Right lobe of liver (tissue), 6 donors: ENCODE measurements at regions not wholly inside any gene's neighbourhood (a gene's known extent, or its start where the extent isn't known, plus 50 kb on each side); places are given as distances from the start of the nearest gene placed in this dataset.

Experiments
- ATAC-seq, 4 donors: fragments of 200-7000 bp; cut with Tn5 transposase; one replicate each; pipeline ENCODE4 v1.9.1; 2020; ENCODE audit warnings: mild to moderate bottlenecking in 4 of 4, moderate library complexity in 4 of 4
- DNase-seq, 3 donors: peaks; one replicate each; pipeline ENCODE4 v3.0.0-alpha.2; 2020
- H3K27ac ChIP-seq, 3 donors: fragments of 200-600 bp; one replicate each; pipeline ENCODE4 v1.8.0; 2022
- H3K27me3 ChIP-seq, 2 donors: fragments of 200-600 bp; one replicate each; pipeline ENCODE4 v1.8.0; 2022
- H3K36me3 ChIP-seq, 4 donors: fragments of 200-600 bp; sonication (generic) in 1 of 4; one replicate each; pipeline versions ENCODE4 v1.5.1 to v1.8.0; 2017 to 2022; ENCODE audit warnings: control low read depth in 1 of 4
- H3K4me1 ChIP-seq, 4 donors: fragments of 200-600 bp; sonication (generic) in 1 of 4; one replicate each; pipeline versions ENCODE4 v1.5.1 to v1.8.0; 2017 to 2022; ENCODE audit warnings: control low read depth in 1 of 4
- H3K4me3 ChIP-seq, 3 donors: fragments of 200-600 bp; one replicate each; pipeline ENCODE4 v1.8.0; 2022
- H3K9me3 ChIP-seq, 4 donors: fragments of 200-600 bp; sonication (generic) in 1 of 4; one replicate each; pipeline versions ENCODE4 v1.5.1 to v1.8.0; 2017 to 2022; ENCODE audit warnings: control low read depth in 1 of 4
- CTCF ChIP-seq, 4 donors: fragments of 200-600 bp in 3 of 4; fragments of 450-650 bp in 1 of 4; IDR thresholded peaks; one replicate each; pipeline versions ENCODE4 v1.5.1 to v1.8.0; 2016 to 2022; ENCODE audit warnings: antibody characterized with exemption in 4 of 4, mild to moderate bottlenecking in 2 of 4
- POLR2A ChIP-seq: fragments of 450-650 bp; IDR thresholded peaks from one replicate; pipeline ENCODE4 v1.6.1; 2017; ENCODE audit warnings: antibody characterized with exemption, mild to moderate bottlenecking
- whole genome bisulfite sequencing: methylation state at CpG from one replicate; pipeline ENCODE4 v1.1.6; 2018; ENCODE audit warnings: low coverage, low lambda C conversion rate; ENCODE audit not compliant: insufficient coverage; ENCODE audit errors: missing lambda C conversion rate; 5-methylcytosine and 5-hydroxymethylcytosine counted together
- intact Hi-C, 2 donors: fragments of 100-400 bp; cut with DNase I; formaldehyde crosslinking; loops; one replicate each; pipeline versions ENCODE4 v1.11.2 to v1.14.1; 2022
- donor health status: DM: no; HTN: yes; CAD: no.
- donor health status: DM: no; HTN: no; CAD: no.
- donor health status: DM: no; HTN: no; CAD: no.
- donor health status: DM: no; HTN: yes; CAD: no.
- donor health status: DM: no; HTN: yes; CAD: no.

- no peak for ATAC-seq
- H3K27me3 ChIP-seq, result no peaks in the 10 kb centered on the region
- no peak overlapping the region for H3K4me3 ChIP-seq
- TF ChIP-seq POLR2A (no peak), CTCF (IDR thresholded peaks at IDR 0.05) (no peak)
- H3K9me3 ChIP-seq, result no peaks in the 10 kb centered on the region
- WGBS, result 66% methylated on average over 9 of the region's 9 CpGs
- intact Hi-C loops, result no loop called here
- DNase-seq, result no peak
- H3K4me1 ChIP-seq, result no peaks in the 10 kb centered on the region
- H3K36me3 ChIP-seq, result no peaks in the 10 kb centered on the region
- H3K27ac ChIP-seq, result no peak overlapping the region
These were observed 168.7 kb upstream of the MSX2 start for GRCh38 chr5:174555726-174556125.

GRCh38 chr5:174556756-174557155, 167.6 kb upstream of the MSX2 start:
- H3K27ac ChIP-seq, result no peak overlapping the region
- H3K27me3 ChIP-seq, result no peaks in the 10 kb centered on the region
- intact Hi-C loops, result no loop called here
- no peaks in the 10 kb centered on the region for H3K4me1 ChIP-seq
- 42% methylated on average over 3 of the region's 3 CpGs for WGBS
- H3K36me3 ChIP-seq, result no peaks in the 10 kb centered on the region
- no peak overlapping the region for H3K4me3 ChIP-seq
- ATAC-seq (no peak), DNase-seq (no peak)
- no peaks in the 10 kb centered on the region for H3K9me3 ChIP-seq
- TF ChIP-seq POLR2A (no peak), CTCF (IDR thresholded peaks at IDR 0.05) (no peak)

DNA sequence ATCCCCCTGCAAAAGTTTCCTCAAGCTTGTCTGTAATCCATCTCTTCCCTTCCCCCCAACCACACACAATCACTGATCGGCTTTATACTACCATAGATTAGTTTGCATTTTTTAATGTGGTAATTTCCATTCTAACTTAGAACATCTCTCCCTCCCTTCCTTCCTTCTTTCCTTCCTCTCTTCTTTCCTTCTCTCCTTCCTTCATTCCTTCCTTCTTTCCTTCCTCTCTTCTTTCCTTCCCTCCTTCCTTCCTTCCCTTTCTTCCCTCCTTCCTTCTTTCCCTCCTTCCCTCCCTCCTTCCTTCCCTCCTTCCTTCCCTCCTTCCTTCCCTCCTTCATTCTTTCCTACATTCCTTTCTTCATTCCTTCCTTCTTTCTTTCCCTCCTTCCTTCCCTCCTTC, 166.2 kb upstream of the MSX2 start:
- H3K27ac ChIP-seq, result no peak overlapping the region
- WGBS, result 58% methylated on average over 1 of the region's 1 CpG

GRCh38 chr5:174559141-174559540, 165.2 kb upstream of the MSX2 start:
- TF ChIP-seq POLR2A (no peak), CTCF (IDR thresholded peaks at IDR 0.05) (no peak)
- intact Hi-C loops, result no loop called here
- DNase-seq, result no peak
- H3K4me1 ChIP-seq, result no peaks in the 10 kb centered on the region
- H3K36me3 ChIP-seq, result no peaks in the 10 kb centered on the region
- no peak for ATAC-seq
- H3K9me3 ChIP-seq, result no peaks in the 10 kb centered on the region
- WGBS, result 49% methylated on average over 3 of the region's 3 CpGs
- no peak overlapping the region for H3K4me3 ChIP-seq
- no peaks in the 10 kb centered on the region for H3K27me3 ChIP-seq
- H3K27ac ChIP-seq, result no peak overlapping the region

More for the DNA sequence above, 166.2 kb upstream of the MSX2 start:
- intact Hi-C loops, result no loop called here
- DNase-seq, result no peak
- no peak for ATAC-seq
- no peaks in the 10 kb centered on the region for H3K4me1 ChIP-seq
- H3K4me3 ChIP-seq, result no peak overlapping the region
- no peak for TF ChIP-seq CTCF (IDR thresholded peaks at IDR 0.05)
- no peak for TF ChIP-seq POLR2A
- no peaks in the 10 kb centered on the region for H3K9me3 ChIP-seq
- no peaks in the 10 kb centered on the region for H3K36me3 ChIP-seq
- H3K27me3 ChIP-seq, result no peaks in the 10 kb centered on the region

GRCh38 chr5:174559566-174560090, 164.8 kb upstream of the MSX2 start:
- TF ChIP-seq CTCF (IDR thresholded peaks at IDR 0.05) (no peak), POLR2A (no peak)
- Histone ChIP-seq H3K4me1 (no peaks in the 10 kb centered on the region), H3K27ac (no peak overlapping the region), H3K4me3 (no peak overlapping the region), H3K27me3 (no peaks in the 10 kb centered on the region), H3K36me3 (no peaks in the 10 kb centered on the region), H3K9me3 (no peaks in the 10 kb centered on the region)
- ATAC-seq, result no peak
- 28% methylated on average over 2 of the region's 5 CpGs for WGBS
- DNase-seq, result no peak
- intact Hi-C loops, result no loop called here
